ENCODE measurements at regions not wholly inside any gene's neighbourhood (a gene's known extent, or its start where the extent isn't known, plus 50 kb on each side); places are given as distances from the start of the nearest gene placed in this dataset.

DNA sequence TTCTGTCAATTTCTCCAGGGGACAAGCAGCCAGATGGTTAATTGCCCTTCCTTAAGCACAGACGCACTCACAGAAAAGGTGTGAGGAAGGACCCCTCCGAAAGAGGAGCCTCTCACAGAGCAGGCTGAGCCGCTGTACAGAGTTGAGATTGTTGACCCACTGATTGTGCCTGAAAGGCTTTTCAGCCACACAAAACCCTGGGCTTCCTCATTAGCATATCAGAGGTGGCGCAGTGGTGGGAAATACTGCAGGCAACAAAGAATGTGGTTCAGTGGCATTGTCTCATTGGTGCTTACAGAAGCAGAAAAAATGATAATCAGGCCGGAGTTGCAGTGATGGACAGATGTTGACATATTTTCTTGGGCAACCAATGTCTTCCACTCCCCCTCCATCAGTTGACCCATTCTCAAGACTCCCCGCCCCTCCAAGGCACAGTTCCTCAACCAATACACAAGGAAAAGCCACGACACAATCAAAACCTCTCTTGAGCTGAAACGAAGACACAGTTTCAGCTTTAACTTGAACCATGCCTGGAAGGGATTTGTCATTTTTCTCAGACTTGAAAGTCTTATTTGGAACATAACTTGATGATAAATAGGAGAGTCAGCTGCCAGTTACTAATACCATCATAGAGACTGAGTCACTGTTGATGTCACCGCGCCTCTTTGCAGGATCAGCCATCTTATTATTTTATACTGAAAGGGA is 53.1 kb downstream of the ATXN3L start:
- Histone ChIP-seq H3K9me2 (no peaks in the 10 kb centered on the region), H3K79me2 (ENCODE audit: insufficient read depth) (peaks cover 15% of the 10 kb centered on the region; the same call in 1 of the 2 replicates), H3K27me3 (ENCODE audit: insufficient read depth) (no peaks in the 10 kb centered on the region), H3K4me2 (no peak overlapping the region), H3K9me3 (no peaks in the 10 kb centered on the region), H3K4me1 (ENCODE audit: control insufficient read depth in 1 of 2, insufficient read depth in 2 of 2, low read depth in 1 of 2, low read length in 1 of 2) (no peaks in the 10 kb centered on the region; a peak in 2 of 4 replicates), H3K36me3 (replicated peaks in 1 of 2; ENCODE audit: control insufficient read depth in 1 of 2, insufficient read depth in 2 of 2, low read length in 1 of 2) (peaks cover 3 to 11% of the 10 kb centered on the region in 2 experiments), H3K27ac (ENCODE audit: low read depth in 2 of 2, low read length in 1 of 2) (peak overlapping the region in 1 of 2 experiments; percentile 55; a peak in 2 of 4 replicates), H3K9ac (no peak overlapping the region), H2AFZ (ENCODE audit: low read depth) (no peak overlapping the region), H3K4me3 (ENCODE audit: low read depth in 2 of 2, low read length in 1 of 2) (no peak overlapping the region), H3F3A (replicated peaks; ENCODE audit: insufficient read depth) (peaks cover 34% of the 10 kb centered on the region), H4K20me1 (ENCODE audit: insufficient read depth) (no peaks in the 10 kb centered on the region)
- CTCF ChIA-PET = no interaction called here
- TF ChIP-seq IRF3 (IDR thresholded peaks at IDR 0.05; ENCODE audit: low read depth, low read length) (no peak), PBX3 (IDR thresholded peaks at IDR 0.05) (peak; percentile 70), FOSL2 (IDR thresholded peaks at IDR 0.05; ENCODE audit: borderline replicate concordance, low read depth) (peak; percentile 44; the same call in 1 of the 2 replicates), NFIC (IDR thresholded peaks at IDR 0.05; ENCODE audit: borderline replicate concordance) (no peak)
- WGBS (ENCODE audit: low lambda C conversion rate) = 68% methylated on average over 9 of the region's 10 CpGs
- POLR2A ChIA-PET = no interaction called here
- DNase-seq = no peak

GRCh38 chrX:13265549-13266132 is 54.2 kb downstream of the ATXN3L start:
- H3K9me3 ChIP-seq = no peaks in the 10 kb centered on the region
- no peaks in the 10 kb centered on the region for H3K27me3 ChIP-seq (ENCODE audit: insufficient read depth)
- H3K79me2 ChIP-seq (ENCODE audit: insufficient read depth) = peaks cover 15% of the 10 kb centered on the region; the same call in 1 of the 2 replicates
- DNase-seq = no peak
- H3K9ac ChIP-seq = no peak overlapping the region
- H3F3A ChIP-seq (replicated peaks; ENCODE audit: insufficient read depth) = peaks cover 30% of the 10 kb centered on the region
- peak overlapping the region; percentile 22 to 36; a peak in 3 of 4 replicates for H3K27ac ChIP-seq (ENCODE audit: low read depth in 2 of 2, low read length in 1 of 2)
- H3K4me1 ChIP-seq (ENCODE audit: control insufficient read depth in 1 of 2, insufficient read depth in 2 of 2, low read depth in 1 of 2, low read length in 1 of 2) = no peaks in the 10 kb centered on the region; a peak in 2 of 4 replicates
- no peaks in the 10 kb centered on the region for H4K20me1 ChIP-seq (ENCODE audit: insufficient read depth)
- ChIA-PET CTCF (no interaction called here), POLR2A (no interaction called here)
- H3K4me2 ChIP-seq = no peak overlapping the region
- WGBS (ENCODE audit: low lambda C conversion rate) = 63% methylated on average over 4 of the region's 4 CpGs
- no peaks in the 10 kb centered on the region for H3K9me2 ChIP-seq
- peaks cover 3 to 8% of the 10 kb centered on the region in 2 experiments for H3K36me3 ChIP-seq (replicated peaks in 1 of 2; ENCODE audit: control insufficient read depth in 1 of 2, insufficient read depth in 2 of 2, low read length in 1 of 2)
- no peak overlapping the region for H3K4me3 ChIP-seq (ENCODE audit: low read depth in 2 of 2, low read length in 1 of 2)
- H2AFZ ChIP-seq (ENCODE audit: low read depth) = no peak overlapping the region; the same call in 1 of the 2 replicates
- TF ChIP-seq EZH2phosphoT487 (IDR thresholded peaks at IDR 0.05; ENCODE audit: borderline replicate concordance, low read depth) (no peak), MAX (IDR thresholded peaks at IDR 0.05; ENCODE audit: low read depth) (no peak), FOXJ3 (CRISPR knock-in tag; IDR thresholded peaks at IDR 0.05) (no peak), RAD21 (IDR thresholded peaks at IDR 0.05; ENCODE audit: low read length) (no peak), IRF3 (IDR thresholded peaks at IDR 0.05; ENCODE audit: low read depth, low read length) (no peak), YY1 (IDR thresholded peaks at IDR 0.05; ENCODE audit: low read depth) (no peak), MXI1 (IDR thresholded peaks at IDR 0.05; ENCODE audit: low read depth, low read length) (no peak), POLR2AphosphoS5 (IDR thresholded peaks at IDR 0.05; ENCODE audit: low read depth, low read length) (no peak), SMC3 (IDR thresholded peaks at IDR 0.05; ENCODE audit: low read depth, low read length) (no peak), NRF1 (IDR thresholded peaks at IDR 0.05; ENCODE audit: low read depth, low read length) (no peak), JUND (IDR thresholded peaks at IDR 0.05) (no peak), EP300 (IDR thresholded peaks at IDR 0.05; ENCODE audit: borderline replicate concordance in 1 of 2, low read depth in 1 of 2, low read length in 1 of 2) (no peak), FOXM1 (IDR thresholded peaks at IDR 0.05; ENCODE audit: low read depth) (no peak), ELF1 (IDR thresholded peaks at IDR 0.05) (no peak), GABPA (IDR thresholded peaks at IDR 0.05; ENCODE audit: low read depth) (no peak), TCF12 (IDR thresholded peaks at IDR 0.05) (no peak)
- TF ChIP-seq, protein P1, sequence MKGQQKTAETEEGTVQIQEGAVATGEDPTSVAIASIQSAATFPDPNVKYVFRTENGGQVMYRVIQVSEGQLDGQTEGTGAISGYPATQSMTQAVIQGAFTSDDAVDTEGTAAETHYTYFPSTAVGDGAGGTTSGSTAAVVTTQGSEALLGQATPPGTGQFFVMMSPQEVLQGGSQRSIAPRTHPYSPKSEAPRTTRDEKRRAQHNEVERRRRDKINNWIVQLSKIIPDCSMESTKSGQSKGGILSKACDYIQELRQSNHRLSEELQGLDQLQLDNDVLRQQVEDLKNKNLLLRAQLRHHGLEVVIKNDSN (IDR thresholded peaks at IDR 0.05; ENCODE audit: borderline replicate concordance, low read depth) = no peak
- TF ChIP-seq, protein P2, sequence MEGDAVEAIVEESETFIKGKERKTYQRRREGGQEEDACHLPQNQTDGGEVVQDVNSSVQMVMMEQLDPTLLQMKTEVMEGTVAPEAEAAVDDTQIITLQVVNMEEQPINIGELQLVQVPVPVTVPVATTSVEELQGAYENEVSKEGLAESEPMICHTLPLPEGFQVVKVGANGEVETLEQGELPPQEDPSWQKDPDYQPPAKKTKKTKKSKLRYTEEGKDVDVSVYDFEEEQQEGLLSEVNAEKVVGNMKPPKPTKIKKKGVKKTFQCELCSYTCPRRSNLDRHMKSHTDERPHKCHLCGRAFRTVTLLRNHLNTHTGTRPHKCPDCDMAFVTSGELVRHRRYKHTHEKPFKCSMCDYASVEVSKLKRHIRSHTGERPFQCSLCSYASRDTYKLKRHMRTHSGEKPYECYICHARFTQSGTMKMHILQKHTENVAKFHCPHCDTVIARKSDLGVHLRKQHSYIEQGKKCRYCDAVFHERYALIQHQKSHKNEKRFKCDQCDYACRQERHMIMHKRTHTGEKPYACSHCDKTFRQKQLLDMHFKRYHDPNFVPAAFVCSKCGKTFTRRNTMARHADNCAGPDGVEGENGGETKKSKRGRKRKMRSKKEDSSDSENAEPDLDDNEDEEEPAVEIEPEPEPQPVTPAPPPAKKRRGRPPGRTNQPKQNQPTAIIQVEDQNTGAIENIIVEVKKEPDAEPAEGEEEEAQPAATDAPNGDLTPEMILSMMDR (IDR thresholded peaks at IDR 0.05) = no peak
